Activated naive CD8-positive, alpha-beta T cell treated with anti-CD3 and anti-CD28 coated beads, Interleukin-2, amount 50 U/mL, for 24 hours (primary cell): ENCODE measurements at regions not wholly inside any gene's neighbourhood (a gene's known extent, or its start where the extent isn't known, plus 50 kb on each side); places are given as distances from the start of the nearest gene placed in this dataset.
A peak's percentile ranks its signal among the peaks of the same experiment; 100 is the strongest.
"Not testable (repeated sequence)": the region's sequence is repeated elsewhere in the genome, so short reads cannot be mapped to it uniquely, and the experiment has no call there.

Experiments
- ATAC-seq: fragments of 150-1000 bp; cut with Tn5 transposase; one replicate; pipeline ENCODE4 v1.10.0; 2021
- DNase-seq: peaks from one replicate; pipeline ENCODE4 v3.0.0; 2021
- H3K27ac Mint-ChIP-seq: one replicate; pipeline ENCODE4 v1.8.0; 2021; ENCODE audit warnings: mild to moderate bottlenecking, mixed read lengths
- H3K27me3 Mint-ChIP-seq: one replicate; pipeline ENCODE4 v1.8.0; 2021; ENCODE audit warnings: mixed read lengths
- H3K36me3 Mint-ChIP-seq: one replicate; pipeline ENCODE4 v1.8.0; 2021; ENCODE audit warnings: low read depth, mixed read lengths
- H3K4me1 Mint-ChIP-seq: one replicate; pipeline ENCODE4 v1.8.0; 2021; ENCODE audit warnings: mixed read lengths
- H3K4me3 Mint-ChIP-seq: one replicate; pipeline ENCODE4 v1.8.0; 2021; ENCODE audit warnings: mild to moderate bottlenecking, moderate library complexity, mixed read lengths
- H3K9me3 Mint-ChIP-seq: one replicate; pipeline ENCODE4 v1.8.0; 2021; ENCODE audit warnings: mixed read lengths

GRCh38 chr20:29885282-29886185 is 1371.9 kb upstream of the DEFB115 start:
- peaks cover 37% of the 10 kb centered on the region for H3K9me3 Mint-ChIP-seq
- ATAC-seq = peak; percentile 49

GRCh38 chr20:29891555-29891954 is 1365.9 kb upstream of the DEFB115 start:
- ATAC-seq, H3K27me3 Mint-ChIP-seq, H3K36me3 Mint-ChIP-seq, H3K4me3 Mint-ChIP-seq, H3K27ac Mint-ChIP-seq, DNase-seq, H3K4me1 Mint-ChIP-seq: not testable (repeated sequence)
- H3K9me3 Mint-ChIP-seq = peaks cover 20% of the 10 kb centered on the region

More at GRCh38 chr20:29885282-29886185, 1371.9 kb upstream of the DEFB115 start:
- H3K27ac Mint-ChIP-seq, H3K4me3 Mint-ChIP-seq, DNase-seq, H3K4me1 Mint-ChIP-seq, H3K27me3 Mint-ChIP-seq: not testable (repeated sequence)
- peaks cover 12% of the 10 kb centered on the region for H3K36me3 Mint-ChIP-seq
